ENCODE measurements at regions not wholly inside any gene's neighbourhood (a gene's known extent, or its start where the extent isn't known, plus 50 kb on each side); places are given as distances from the start of the nearest gene placed in this dataset.

- no peak for TF ChIP-seq POLR2AphosphoS5 (IDR thresholded peaks at IDR 0.05)
- TF ChIP-seq CTCF (IDR thresholded peaks at IDR 0.05) = no peak
Observed at GRCh38 chr4:24640366-24640765, 56.0 kb upstream of the DHX15 start.
